ENCODE measurements at regions not wholly inside any gene's neighbourhood (a gene's known extent, or its start where the extent isn't known, plus 50 kb on each side); places are given as distances from the start of the nearest gene placed in this dataset.
A peak's percentile ranks its signal among the peaks of the same experiment; 100 is the strongest.

DNA sequence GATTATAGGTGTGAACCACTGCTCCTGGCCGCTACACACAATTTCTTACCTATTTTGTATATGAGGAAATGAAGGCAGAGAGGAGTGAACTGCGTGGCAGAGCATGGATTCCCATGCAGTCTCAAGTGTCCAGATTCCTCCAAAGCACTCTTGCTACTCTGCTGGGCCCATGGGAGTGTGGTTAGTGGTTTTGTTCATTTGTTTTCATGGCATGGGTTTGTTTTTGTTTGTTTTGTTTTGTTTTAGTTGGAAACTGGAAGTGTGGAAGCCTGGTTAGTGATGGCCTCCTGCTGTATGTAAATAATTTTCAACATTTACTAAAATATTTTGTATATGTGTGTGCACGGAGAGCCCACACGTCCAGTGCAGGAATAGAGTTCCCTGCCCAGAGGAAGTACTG is 61.3 kb upstream of the LRCH1 start:
- TF ChIP-seq, protein P1, sequence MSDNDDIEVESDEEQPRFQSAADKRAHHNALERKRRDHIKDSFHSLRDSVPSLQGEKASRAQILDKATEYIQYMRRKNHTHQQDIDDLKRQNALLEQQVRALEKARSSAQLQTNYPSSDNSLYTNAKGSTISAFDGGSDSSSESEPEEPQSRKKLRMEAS (IDR thresholded peaks at IDR 0.05) = no peak
- TF ChIP-seq ZBTB7A (IDR thresholded peaks at IDR 0.05; ENCODE audit: low read depth) = no peak
- no peak for TF ChIP-seq TCF12 (IDR thresholded peaks at IDR 0.05; ENCODE audit: low read depth)

DNA sequence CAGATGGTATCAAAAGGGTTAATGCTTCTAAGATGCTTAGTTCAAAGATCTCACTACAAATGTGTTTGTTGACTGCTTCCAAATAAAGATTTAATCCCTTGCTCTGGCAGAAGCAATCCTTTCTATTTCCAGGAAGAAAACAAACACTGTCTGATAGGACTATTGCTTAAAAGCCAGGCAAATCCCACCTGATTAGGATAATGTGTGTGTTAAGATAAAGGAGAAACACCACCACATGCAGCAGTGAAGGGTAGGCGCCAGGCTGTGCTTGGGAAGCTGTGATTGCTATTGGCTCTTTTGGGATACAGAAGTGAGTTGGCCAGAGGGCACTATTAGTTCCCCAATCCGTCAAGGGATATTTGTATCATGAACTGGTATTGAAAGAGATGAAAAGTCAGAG is 62.8 kb upstream of the LRCH1 start:
- TF ChIP-seq, protein P2, sequence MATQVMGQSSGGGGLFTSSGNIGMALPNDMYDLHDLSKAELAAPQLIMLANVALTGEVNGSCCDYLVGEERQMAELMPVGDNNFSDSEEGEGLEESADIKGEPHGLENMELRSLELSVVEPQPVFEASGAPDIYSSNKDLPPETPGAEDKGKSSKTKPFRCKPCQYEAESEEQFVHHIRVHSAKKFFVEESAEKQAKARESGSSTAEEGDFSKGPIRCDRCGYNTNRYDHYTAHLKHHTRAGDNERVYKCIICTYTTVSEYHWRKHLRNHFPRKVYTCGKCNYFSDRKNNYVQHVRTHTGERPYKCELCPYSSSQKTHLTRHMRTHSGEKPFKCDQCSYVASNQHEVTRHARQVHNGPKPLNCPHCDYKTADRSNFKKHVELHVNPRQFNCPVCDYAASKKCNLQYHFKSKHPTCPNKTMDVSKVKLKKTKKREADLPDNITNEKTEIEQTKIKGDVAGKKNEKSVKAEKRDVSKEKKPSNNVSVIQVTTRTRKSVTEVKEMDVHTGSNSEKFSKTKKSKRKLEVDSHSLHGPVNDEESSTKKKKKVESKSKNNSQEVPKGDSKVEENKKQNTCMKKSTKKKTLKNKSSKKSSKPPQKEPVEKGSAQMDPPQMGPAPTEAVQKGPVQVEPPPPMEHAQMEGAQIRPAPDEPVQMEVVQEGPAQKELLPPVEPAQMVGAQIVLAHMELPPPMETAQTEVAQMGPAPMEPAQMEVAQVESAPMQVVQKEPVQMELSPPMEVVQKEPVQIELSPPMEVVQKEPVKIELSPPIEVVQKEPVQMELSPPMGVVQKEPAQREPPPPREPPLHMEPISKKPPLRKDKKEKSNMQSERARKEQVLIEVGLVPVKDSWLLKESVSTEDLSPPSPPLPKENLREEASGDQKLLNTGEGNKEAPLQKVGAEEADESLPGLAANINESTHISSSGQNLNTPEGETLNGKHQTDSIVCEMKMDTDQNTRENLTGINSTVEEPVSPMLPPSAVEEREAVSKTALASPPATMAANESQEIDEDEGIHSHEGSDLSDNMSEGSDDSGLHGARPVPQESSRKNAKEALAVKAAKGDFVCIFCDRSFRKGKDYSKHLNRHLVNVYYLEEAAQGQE (IDR thresholded peaks at IDR 0.05; ENCODE audit: low read depth) = no peak
- TF ChIP-seq FOXM1 (IDR thresholded peaks at IDR 0.05; ENCODE audit: borderline replicate concordance, low read depth) (no peak), CEBPB (IDR thresholded peaks at IDR 0.05) (no peak), YY1 (IDR thresholded peaks at IDR 0.05; ENCODE audit: low read depth) (no peak), TEAD4 (IDR thresholded peaks at IDR 0.05) (no peak), TCF12 (IDR thresholded peaks at IDR 0.05; ENCODE audit: low read depth) (no peak), CREB1 (IDR thresholded peaks at IDR 0.05; ENCODE audit: low read depth) (no peak), EGR1 (IDR thresholded peaks at IDR 0.05) (no peak), NFIC (IDR thresholded peaks at IDR 0.05) (no peak), ZBTB7A (IDR thresholded peaks at IDR 0.05; ENCODE audit: low read depth) (no peak), RAD21 (IDR thresholded peaks at IDR 0.05; ENCODE audit: low read depth) (no peak), TAF1 (IDR thresholded peaks at IDR 0.05; ENCODE audit: low read depth) (no peak), EP300 (IDR thresholded peaks at IDR 0.05; ENCODE audit: borderline replicate concordance) (no peak)
- TF ChIP-seq, protein P3, sequence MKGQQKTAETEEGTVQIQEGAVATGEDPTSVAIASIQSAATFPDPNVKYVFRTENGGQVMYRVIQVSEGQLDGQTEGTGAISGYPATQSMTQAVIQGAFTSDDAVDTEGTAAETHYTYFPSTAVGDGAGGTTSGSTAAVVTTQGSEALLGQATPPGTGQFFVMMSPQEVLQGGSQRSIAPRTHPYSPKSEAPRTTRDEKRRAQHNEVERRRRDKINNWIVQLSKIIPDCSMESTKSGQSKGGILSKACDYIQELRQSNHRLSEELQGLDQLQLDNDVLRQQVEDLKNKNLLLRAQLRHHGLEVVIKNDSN (IDR thresholded peaks at IDR 0.05) = no peak
- TF ChIP-seq, protein P1 (IDR thresholded peaks at IDR 0.05) = no peak

DNA sequence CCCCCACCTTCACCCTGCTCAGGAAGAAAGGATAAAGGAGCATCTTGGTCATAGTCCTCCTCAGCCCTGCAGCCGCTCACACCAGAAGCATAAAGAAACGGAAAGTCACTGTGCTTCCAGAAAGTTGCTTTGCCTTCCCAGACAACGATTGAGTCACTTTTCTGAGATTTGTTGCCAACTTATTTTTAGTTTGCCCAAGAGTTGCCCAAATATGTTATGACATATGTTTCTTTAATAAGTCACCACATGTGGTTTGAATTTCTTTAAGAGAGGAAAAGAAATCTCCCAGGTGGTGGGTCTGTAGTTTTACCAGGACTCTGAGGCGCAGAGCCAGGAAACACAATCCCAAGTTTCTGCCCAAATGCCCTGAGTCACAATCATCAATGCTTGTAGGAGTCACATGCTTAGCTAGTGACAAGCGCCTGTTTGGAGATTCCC is 63.4 kb upstream of the LRCH1 start:
- no peak for TF ChIP-seq TEAD4 (IDR thresholded peaks at IDR 0.05)
- no peak for TF ChIP-seq TCF12 (IDR thresholded peaks at IDR 0.05; ENCODE audit: low read depth)
- TF ChIP-seq EP300 (IDR thresholded peaks at IDR 0.05; ENCODE audit: borderline replicate concordance) = no peak
- TF ChIP-seq TAF1 (IDR thresholded peaks at IDR 0.05; ENCODE audit: low read depth) = no peak
- TF ChIP-seq YY1 (IDR thresholded peaks at IDR 0.05; ENCODE audit: low read depth) = no peak
- TF ChIP-seq EGR1 (IDR thresholded peaks at IDR 0.05) = no peak
- TF ChIP-seq, protein P3 (IDR thresholded peaks at IDR 0.05) = no peak
- no peak for TF ChIP-seq ZBTB7A (IDR thresholded peaks at IDR 0.05; ENCODE audit: low read depth)
- TF ChIP-seq CREB1 (IDR thresholded peaks at IDR 0.05; ENCODE audit: low read depth) = no peak

DNA sequence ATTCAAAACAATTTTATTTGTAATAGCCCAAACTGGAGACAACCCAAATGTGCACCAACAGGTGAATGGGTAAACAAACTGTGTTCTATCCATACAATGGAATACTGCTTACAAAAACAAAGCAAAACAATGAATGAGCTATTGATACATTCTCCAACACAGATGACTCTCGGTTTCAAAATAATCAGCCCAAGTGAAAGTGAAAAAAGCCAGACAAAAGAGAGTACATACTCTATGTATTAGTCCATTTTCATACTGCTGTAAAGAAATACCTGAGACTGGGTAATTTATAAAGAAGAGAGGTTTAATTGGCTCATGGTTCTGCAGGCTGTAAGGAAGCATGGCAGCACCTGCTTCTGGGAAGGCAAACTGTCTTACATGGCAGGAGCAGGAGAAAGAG is 65.2 kb upstream of the LRCH1 start:
- no peak for TF ChIP-seq CEBPB (IDR thresholded peaks at IDR 0.05)
- TF ChIP-seq TEAD4 (IDR thresholded peaks at IDR 0.05) = no peak
- no peak for TF ChIP-seq CREB1 (IDR thresholded peaks at IDR 0.05; ENCODE audit: low read depth)
- TF ChIP-seq TCF12 (IDR thresholded peaks at IDR 0.05; ENCODE audit: low read depth) = no peak
- TF ChIP-seq EP300 (IDR thresholded peaks at IDR 0.05; ENCODE audit: borderline replicate concordance) = no peak
- TF ChIP-seq RAD21 (IDR thresholded peaks at IDR 0.05; ENCODE audit: low read depth) = no peak

DNA sequence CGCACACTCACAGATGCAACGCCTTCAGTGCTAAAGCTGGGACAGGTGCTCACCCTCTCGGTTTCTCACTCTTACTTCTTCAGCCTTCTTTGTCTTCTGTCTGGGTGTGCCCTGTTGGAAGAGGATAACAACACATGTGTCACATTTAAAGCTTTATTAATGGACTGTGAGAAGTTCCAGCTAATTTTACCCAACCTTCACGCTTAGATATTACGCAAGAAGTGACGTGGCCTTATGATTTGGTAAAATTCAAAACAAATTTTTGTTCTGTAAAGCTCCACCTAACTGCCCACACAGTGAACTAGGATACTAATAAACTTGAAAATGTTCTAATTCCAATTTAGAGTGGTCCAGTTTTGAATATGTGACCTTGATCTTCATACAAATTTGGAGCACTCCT is 66.7 kb upstream of the LRCH1 start:
- TF ChIP-seq CEBPB (IDR thresholded peaks at IDR 0.05) (0 out of 2 replicates have a peak, but pooled peaks have one; percentile 15), ZBTB7A (IDR thresholded peaks at IDR 0.05; ENCODE audit: low read depth) (no peak)

DNA sequence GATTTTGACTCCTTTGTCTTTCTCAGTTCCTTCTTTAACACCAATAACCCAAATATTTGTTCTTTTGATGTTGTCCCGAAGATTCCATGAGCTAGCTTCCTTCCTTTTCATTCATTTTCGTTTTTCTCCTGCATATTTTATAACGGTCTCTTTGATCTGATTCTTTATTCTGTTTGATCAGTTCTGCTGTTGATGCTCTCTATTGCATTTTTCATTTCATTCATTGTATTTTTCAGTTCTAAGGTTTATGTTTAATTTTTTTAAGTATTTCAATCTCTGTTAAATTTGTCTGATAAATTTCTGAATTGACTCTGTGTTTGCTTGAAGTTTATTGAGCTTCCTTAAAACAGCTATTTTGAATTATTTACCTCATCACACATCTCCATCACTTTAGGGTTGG is 68.4 kb upstream of the LRCH1 start:
- TF ChIP-seq YY1 (IDR thresholded peaks at IDR 0.05; ENCODE audit: low read depth) (no peak), CREB1 (IDR thresholded peaks at IDR 0.05; ENCODE audit: low read depth) (no peak), RAD21 (IDR thresholded peaks at IDR 0.05; ENCODE audit: low read depth) (no peak), NFIC (IDR thresholded peaks at IDR 0.05) (no peak), EP300 (IDR thresholded peaks at IDR 0.05; ENCODE audit: borderline replicate concordance) (no peak), EGR1 (IDR thresholded peaks at IDR 0.05) (no peak), CEBPB (IDR thresholded peaks at IDR 0.05) (no peak), FOXM1 (IDR thresholded peaks at IDR 0.05; ENCODE audit: borderline replicate concordance, low read depth) (no peak), TEAD4 (IDR thresholded peaks at IDR 0.05) (no peak), ZBTB7A (IDR thresholded peaks at IDR 0.05; ENCODE audit: low read depth) (no peak), TAF1 (IDR thresholded peaks at IDR 0.05; ENCODE audit: low read depth) (no peak), TCF12 (IDR thresholded peaks at IDR 0.05; ENCODE audit: low read depth) (no peak)
- TF ChIP-seq, protein P2 (IDR thresholded peaks at IDR 0.05; ENCODE audit: low read depth) = no peak
- TF ChIP-seq, protein P3 (IDR thresholded peaks at IDR 0.05) = no peak
- TF ChIP-seq, protein P1 (IDR thresholded peaks at IDR 0.05) = no peak
